ENCODE measurements at regions not wholly inside any gene's neighbourhood (a gene's known extent, or its start where the extent isn't known, plus 50 kb on each side); places are given as distances from the start of the nearest gene placed in this dataset.

DNA sequence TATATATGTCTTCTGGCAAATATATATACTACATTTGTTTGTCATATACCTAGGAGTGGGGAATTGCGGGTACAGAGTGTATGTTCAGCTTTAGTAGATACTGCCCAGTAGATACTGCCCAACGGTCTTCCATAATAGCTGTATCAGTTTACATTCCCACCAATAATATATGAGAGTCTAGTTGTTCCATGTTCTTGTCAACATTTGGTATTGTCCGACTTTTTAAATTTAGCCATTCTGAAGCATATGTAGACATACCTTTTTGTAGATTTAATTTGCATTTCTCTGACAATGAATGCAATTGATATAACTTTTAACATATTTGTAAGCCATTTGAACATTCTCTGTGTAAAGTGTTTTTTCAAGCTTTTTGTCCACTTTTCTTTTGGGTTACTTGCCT lies 99.0 kb upstream of the HIVEP3 start:
- ATAC-seq = no peak
- H3K4me1 ChIP-seq (ENCODE audit: control insufficient read depth in 1 of 2, insufficient read depth in 2 of 2, low read length in 2 of 2) = no peaks in the 10 kb centered on the region
- no peaks in the 10 kb centered on the region for H4K20me1 ChIP-seq (ENCODE audit: insufficient read depth)
- TF ChIP-seq ZNF274 (IDR thresholded peaks at IDR 0.05; ENCODE audit: low read depth, low read length) = no peak
- no peak for TF ChIP-seq POLR2AphosphoS5 (IDR thresholded peaks at IDR 0.05; ENCODE audit: low read depth, low read length)
- TF ChIP-seq CEBPB (IDR thresholded peaks at IDR 0.05; ENCODE audit: low read depth) = no peak
- no peaks in the 10 kb centered on the region for H3K36me3 ChIP-seq (ENCODE audit: control insufficient read depth in 1 of 2, insufficient read depth in 2 of 2, low read length in 2 of 2)
- no peaks in the 10 kb centered on the region for H3K9me3 ChIP-seq (ENCODE audit: control insufficient read depth in 1 of 2, insufficient read depth in 1 of 2, low read depth in 1 of 2, low read length in 2 of 2)
- intact Hi-C loops (cut with micrococcal nuclease) = no loop called here
- BruUV-seq (replicated peaks) = no TSS peak
- no peak overlapping the region for H3K4me2 ChIP-seq (ENCODE audit: low read length)
- H3K9me2 ChIP-seq (ENCODE audit: insufficient read depth) = no peaks in the 10 kb centered on the region
- no peak overlapping the region for H3K27ac ChIP-seq (ENCODE audit: low read depth, low read length)
- CTCF ChIA-PET = no interaction called here
- H3K79me2 ChIP-seq (ENCODE audit: insufficient read depth, low read length) = no peaks in the 10 kb centered on the region
- no peak overlapping the region for H2AFZ ChIP-seq (ENCODE audit: low read depth, low read length, poor library complexity, severe bottlenecking)
- H3K9ac ChIP-seq (ENCODE audit: low read length) = no peak overlapping the region
- no peaks in the 10 kb centered on the region for H3K27me3 ChIP-seq (ENCODE audit: insufficient read depth, low read length)
- H3K4me3 ChIP-seq (replicated peaks in 1 of 2; ENCODE audit: low read depth in 1 of 2, low read length in 2 of 2) = no peak overlapping the region
- RAD21 ChIA-PET (ENCODE audit: low non-redundant PET in 1 of 2, low total read pairs in 2 of 2, uncharacterized antibody in 2 of 2, unreplicated experiment in 2 of 2) = no interaction called here
- POLR2A ChIA-PET = no interaction called here
- no peak for DNase-seq (ENCODE audit: low read depth, low spot score)

GRCh38 chr1:42017259-42017658 lies 98.5 kb upstream of the HIVEP3 start:
- Histone ChIP-seq H3K36me3 (ENCODE audit: control insufficient read depth in 1 of 2, insufficient read depth in 2 of 2, low read length in 2 of 2) (no peaks in the 10 kb centered on the region), H3K27me3 (ENCODE audit: insufficient read depth, low read length) (no peaks in the 10 kb centered on the region), H3K9me2 (ENCODE audit: insufficient read depth) (no peaks in the 10 kb centered on the region), H3K27ac (ENCODE audit: low read depth, low read length) (no peak overlapping the region), H3K9me3 (ENCODE audit: control insufficient read depth in 1 of 2, insufficient read depth in 1 of 2, low read depth in 1 of 2, low read length in 2 of 2) (no peaks in the 10 kb centered on the region), H3K4me1 (ENCODE audit: control insufficient read depth in 1 of 2, insufficient read depth in 2 of 2, low read length in 2 of 2) (no peaks in the 10 kb centered on the region), H3K4me3 (replicated peaks in 1 of 2; ENCODE audit: low read depth in 1 of 2, low read length in 2 of 2) (no peak overlapping the region), H2AFZ (ENCODE audit: low read depth, low read length, poor library complexity, severe bottlenecking) (no peak overlapping the region), H3K4me2 (ENCODE audit: low read length) (no peak overlapping the region), H4K20me1 (ENCODE audit: insufficient read depth) (no peaks in the 10 kb centered on the region), H3K79me2 (ENCODE audit: insufficient read depth, low read length) (no peaks in the 10 kb centered on the region), H3K9ac (ENCODE audit: low read length) (no peak overlapping the region)
- BruUV-seq (replicated peaks) = no TSS peak
- DNase-seq (ENCODE audit: low read depth, low spot score) (no peak), ATAC-seq (no peak)
- TF ChIP-seq EGR1 (IDR thresholded peaks at IDR 0.05; ENCODE audit: low read depth) = no peak
- TF ChIP-seq EZH2phosphoT487 (IDR thresholded peaks at IDR 0.05; ENCODE audit: borderline replicate concordance) = no peak
- no peak for TF ChIP-seq RAD21 (IDR thresholded peaks at IDR 0.05; ENCODE audit: low read depth)
- no peak for TF ChIP-seq JUND (IDR thresholded peaks at IDR 0.05)
- TF ChIP-seq, protein P1, sequence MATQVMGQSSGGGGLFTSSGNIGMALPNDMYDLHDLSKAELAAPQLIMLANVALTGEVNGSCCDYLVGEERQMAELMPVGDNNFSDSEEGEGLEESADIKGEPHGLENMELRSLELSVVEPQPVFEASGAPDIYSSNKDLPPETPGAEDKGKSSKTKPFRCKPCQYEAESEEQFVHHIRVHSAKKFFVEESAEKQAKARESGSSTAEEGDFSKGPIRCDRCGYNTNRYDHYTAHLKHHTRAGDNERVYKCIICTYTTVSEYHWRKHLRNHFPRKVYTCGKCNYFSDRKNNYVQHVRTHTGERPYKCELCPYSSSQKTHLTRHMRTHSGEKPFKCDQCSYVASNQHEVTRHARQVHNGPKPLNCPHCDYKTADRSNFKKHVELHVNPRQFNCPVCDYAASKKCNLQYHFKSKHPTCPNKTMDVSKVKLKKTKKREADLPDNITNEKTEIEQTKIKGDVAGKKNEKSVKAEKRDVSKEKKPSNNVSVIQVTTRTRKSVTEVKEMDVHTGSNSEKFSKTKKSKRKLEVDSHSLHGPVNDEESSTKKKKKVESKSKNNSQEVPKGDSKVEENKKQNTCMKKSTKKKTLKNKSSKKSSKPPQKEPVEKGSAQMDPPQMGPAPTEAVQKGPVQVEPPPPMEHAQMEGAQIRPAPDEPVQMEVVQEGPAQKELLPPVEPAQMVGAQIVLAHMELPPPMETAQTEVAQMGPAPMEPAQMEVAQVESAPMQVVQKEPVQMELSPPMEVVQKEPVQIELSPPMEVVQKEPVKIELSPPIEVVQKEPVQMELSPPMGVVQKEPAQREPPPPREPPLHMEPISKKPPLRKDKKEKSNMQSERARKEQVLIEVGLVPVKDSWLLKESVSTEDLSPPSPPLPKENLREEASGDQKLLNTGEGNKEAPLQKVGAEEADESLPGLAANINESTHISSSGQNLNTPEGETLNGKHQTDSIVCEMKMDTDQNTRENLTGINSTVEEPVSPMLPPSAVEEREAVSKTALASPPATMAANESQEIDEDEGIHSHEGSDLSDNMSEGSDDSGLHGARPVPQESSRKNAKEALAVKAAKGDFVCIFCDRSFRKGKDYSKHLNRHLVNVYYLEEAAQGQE (IDR thresholded peaks at IDR 0.05; ENCODE audit: low read depth) = no peak
- TF ChIP-seq FOSL1 (IDR thresholded peaks at IDR 0.05; ENCODE audit: low read depth) = no peak
- no peak for TF ChIP-seq SIN3A (IDR thresholded peaks at IDR 0.05; ENCODE audit: low read depth)
- no peak for TF ChIP-seq ZNF274 (IDR thresholded peaks at IDR 0.05; ENCODE audit: low read depth, low read length)
- no peak for TF ChIP-seq ELF1 (IDR thresholded peaks at IDR 0.05; ENCODE audit: borderline replicate concordance, low read depth)
- no peak for TF ChIP-seq CBX3 (IDR thresholded peaks at IDR 0.05; ENCODE audit: low read depth)
- TF ChIP-seq, protein P2, sequence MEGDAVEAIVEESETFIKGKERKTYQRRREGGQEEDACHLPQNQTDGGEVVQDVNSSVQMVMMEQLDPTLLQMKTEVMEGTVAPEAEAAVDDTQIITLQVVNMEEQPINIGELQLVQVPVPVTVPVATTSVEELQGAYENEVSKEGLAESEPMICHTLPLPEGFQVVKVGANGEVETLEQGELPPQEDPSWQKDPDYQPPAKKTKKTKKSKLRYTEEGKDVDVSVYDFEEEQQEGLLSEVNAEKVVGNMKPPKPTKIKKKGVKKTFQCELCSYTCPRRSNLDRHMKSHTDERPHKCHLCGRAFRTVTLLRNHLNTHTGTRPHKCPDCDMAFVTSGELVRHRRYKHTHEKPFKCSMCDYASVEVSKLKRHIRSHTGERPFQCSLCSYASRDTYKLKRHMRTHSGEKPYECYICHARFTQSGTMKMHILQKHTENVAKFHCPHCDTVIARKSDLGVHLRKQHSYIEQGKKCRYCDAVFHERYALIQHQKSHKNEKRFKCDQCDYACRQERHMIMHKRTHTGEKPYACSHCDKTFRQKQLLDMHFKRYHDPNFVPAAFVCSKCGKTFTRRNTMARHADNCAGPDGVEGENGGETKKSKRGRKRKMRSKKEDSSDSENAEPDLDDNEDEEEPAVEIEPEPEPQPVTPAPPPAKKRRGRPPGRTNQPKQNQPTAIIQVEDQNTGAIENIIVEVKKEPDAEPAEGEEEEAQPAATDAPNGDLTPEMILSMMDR (IDR thresholded peaks at IDR 0.05 in 2 of 3, conservative IDR thresholded peaks at IDR 0.05 in 1 of 3; ENCODE audit: borderline replicate concordance in 1 of 3, insufficient read depth in 1 of 3, low read depth in 2 of 3, low read length in 2 of 3) = no peak
- no peak for TF ChIP-seq CEBPB (IDR thresholded peaks at IDR 0.05; ENCODE audit: low read depth)
- ChIA-PET CTCF (no interaction called here), POLR2A (no interaction called here), RAD21 (ENCODE audit: low non-redundant PET in 1 of 2, low total read pairs in 2 of 2, uncharacterized antibody in 2 of 2, unreplicated experiment in 2 of 2) (no interaction called here)
- intact Hi-C loops (cut with micrococcal nuclease) = no loop called here
